ENCODE measurements at regions not wholly inside any gene's neighbourhood (a gene's known extent, or its start where the extent isn't known, plus 50 kb on each side); places are given as distances from the start of the nearest gene placed in this dataset.

GRCh38 chr5:167463939-167464338 lies 827.5 kb upstream of the WWC1 start:
- no peaks in the 10 kb centered on the region for H3K36me3 Mint-ChIP-seq
- no peaks in the 10 kb centered on the region for H3K27me3 Mint-ChIP-seq
- H3K4me1 Mint-ChIP-seq, result no peaks in the 10 kb centered on the region
- H3K27ac Mint-ChIP-seq, result no peak overlapping the region
- H3K9me3 Mint-ChIP-seq, result peaks cover 15% of the 10 kb centered on the region
- H3K4me3 Mint-ChIP-seq, result no peak overlapping the region

- no peak overlapping the region for H3K4me3 Mint-ChIP-seq
- H3K4me1 Mint-ChIP-seq, result no peaks in the 10 kb centered on the region
- no peaks in the 10 kb centered on the region for H3K27me3 Mint-ChIP-seq
- no peak overlapping the region for H3K27ac Mint-ChIP-seq
- H3K9me3 Mint-ChIP-seq, result peaks cover 11% of the 10 kb centered on the region
- H3K36me3 Mint-ChIP-seq, result no peaks in the 10 kb centered on the region
These were observed 824.5 kb upstream of the WWC1 start for GRCh38 chr5:167466992-167467391.

- Mint-ChIP-seq H3K4me1 (no peaks in the 10 kb centered on the region), H3K27ac (no peak overlapping the region), H3K4me3 (no peak overlapping the region), H3K9me3 (no peaks in the 10 kb centered on the region), H3K27me3 (no peaks in the 10 kb centered on the region), H3K36me3 (no peaks in the 10 kb centered on the region)
These were observed 818.8 kb upstream of the WWC1 start for GRCh38 chr5:167472566-167473108.

GRCh38 chr5:167478188-167478587 lies 813.3 kb upstream of the WWC1 start:
- Mint-ChIP-seq H3K27ac (no peak overlapping the region), H3K4me3 (no peak overlapping the region), H3K27me3 (no peaks in the 10 kb centered on the region), H3K36me3 (no peaks in the 10 kb centered on the region), H3K9me3 (no peaks in the 10 kb centered on the region), H3K4me1 (no peaks in the 10 kb centered on the region)

- Mint-ChIP-seq H3K27me3 (no peaks in the 10 kb centered on the region), H3K9me3 (no peaks in the 10 kb centered on the region), H3K4me3 (no peak overlapping the region), H3K36me3 (no peaks in the 10 kb centered on the region), H3K27ac (no peak overlapping the region), H3K4me1 (no peaks in the 10 kb centered on the region)
These were observed 811.7 kb upstream of the WWC1 start for GRCh38 chr5:167479779-167480178.

GRCh38 chr5:167481345-167481744 lies 810.1 kb upstream of the WWC1 start:
- no peaks in the 10 kb centered on the region for H3K4me1 Mint-ChIP-seq
- H3K27ac Mint-ChIP-seq, result no peak overlapping the region
- H3K9me3 Mint-ChIP-seq, result no peaks in the 10 kb centered on the region
- H3K27me3 Mint-ChIP-seq, result no peaks in the 10 kb centered on the region
- no peaks in the 10 kb centered on the region for H3K36me3 Mint-ChIP-seq
- no peak overlapping the region for H3K4me3 Mint-ChIP-seq

GRCh38 chr5:167482555-167482954 lies 808.9 kb upstream of the WWC1 start:
- Mint-ChIP-seq H3K4me3 (no peak overlapping the region), H3K4me1 (no peaks in the 10 kb centered on the region), H3K27ac (no peak overlapping the region), H3K27me3 (no peaks in the 10 kb centered on the region), H3K9me3 (no peaks in the 10 kb centered on the region), H3K36me3 (no peaks in the 10 kb centered on the region)

- Mint-ChIP-seq H3K4me3 (no peak overlapping the region), H3K4me1 (no peaks in the 10 kb centered on the region), H3K36me3 (no peaks in the 10 kb centered on the region), H3K9me3 (no peaks in the 10 kb centered on the region), H3K27me3 (no peaks in the 10 kb centered on the region), H3K27ac (no peak overlapping the region)
These were observed 806.2 kb upstream of the WWC1 start for GRCh38 chr5:167485061-167485774.

GRCh38 chr5:167488371-167488770 lies 803.1 kb upstream of the WWC1 start:
- Mint-ChIP-seq H3K9me3 (peaks cover 4% of the 10 kb centered on the region), H3K4me1 (no peaks in the 10 kb centered on the region), H3K36me3 (no peaks in the 10 kb centered on the region), H3K27ac (no peak overlapping the region), H3K4me3 (no peak overlapping the region), H3K27me3 (no peaks in the 10 kb centered on the region)

GRCh38 chr5:167489202-167489601 lies 802.2 kb upstream of the WWC1 start:
- Mint-ChIP-seq H3K9me3 (peaks cover 9% of the 10 kb centered on the region), H3K27me3 (no peaks in the 10 kb centered on the region), H3K4me3 (no peak overlapping the region), H3K4me1 (no peaks in the 10 kb centered on the region), H3K36me3 (no peaks in the 10 kb centered on the region), H3K27ac (no peak overlapping the region)

- H3K27ac Mint-ChIP-seq, result no peak overlapping the region
- H3K36me3 Mint-ChIP-seq, result no peaks in the 10 kb centered on the region
- H3K4me1 Mint-ChIP-seq, result no peaks in the 10 kb centered on the region
- H3K9me3 Mint-ChIP-seq, result no peaks in the 10 kb centered on the region
- H3K27me3 Mint-ChIP-seq, result no peaks in the 10 kb centered on the region
- H3K4me3 Mint-ChIP-seq, result no peak overlapping the region
These were observed 787.3 kb upstream of the WWC1 start for GRCh38 chr5:167503926-167504720.

GRCh38 chr5:167507463-167508233 lies 783.8 kb upstream of the WWC1 start:
- H3K9me3 Mint-ChIP-seq, result peaks cover 4% of the 10 kb centered on the region
- no peaks in the 10 kb centered on the region for H3K4me1 Mint-ChIP-seq
- H3K27me3 Mint-ChIP-seq, result no peaks in the 10 kb centered on the region
- peaks cover 2% of the 10 kb centered on the region for H3K36me3 Mint-ChIP-seq
- no peak overlapping the region for H3K4me3 Mint-ChIP-seq
- no peak overlapping the region for H3K27ac Mint-ChIP-seq

GRCh38 chr5:167509076-167509475 lies 782.4 kb upstream of the WWC1 start:
- peaks cover 4% of the 10 kb centered on the region for H3K9me3 Mint-ChIP-seq
- H3K4me1 Mint-ChIP-seq, result no peaks in the 10 kb centered on the region
- H3K27me3 Mint-ChIP-seq, result no peaks in the 10 kb centered on the region
- no peak overlapping the region for H3K27ac Mint-ChIP-seq
- peaks cover 2% of the 10 kb centered on the region for H3K36me3 Mint-ChIP-seq
- H3K4me3 Mint-ChIP-seq, result no peak overlapping the region

GRCh38 chr5:167511276-167511675 lies 780.2 kb upstream of the WWC1 start:
- peaks cover 4% of the 10 kb centered on the region for H3K9me3 Mint-ChIP-seq
- H3K36me3 Mint-ChIP-seq, result peaks cover 2% of the 10 kb centered on the region
- no peak overlapping the region for H3K4me3 Mint-ChIP-seq
- H3K4me1 Mint-ChIP-seq, result no peaks in the 10 kb centered on the region
- no peak overlapping the region for H3K27ac Mint-ChIP-seq
- H3K27me3 Mint-ChIP-seq, result no peaks in the 10 kb centered on the region

- no peak overlapping the region for H3K4me3 Mint-ChIP-seq
- H3K27ac Mint-ChIP-seq, result no peak overlapping the region
- H3K9me3 Mint-ChIP-seq, result peaks cover 4% of the 10 kb centered on the region
- H3K36me3 Mint-ChIP-seq, result peaks cover 2% of the 10 kb centered on the region
- H3K4me1 Mint-ChIP-seq, result no peaks in the 10 kb centered on the region
- H3K27me3 Mint-ChIP-seq, result no peaks in the 10 kb centered on the region
These were observed 779.3 kb upstream of the WWC1 start for GRCh38 chr5:167512111-167512510.

- Mint-ChIP-seq H3K36me3 (peaks cover 2% of the 10 kb centered on the region), H3K4me3 (no peak overlapping the region), H3K9me3 (peaks cover 6% of the 10 kb centered on the region), H3K4me1 (no peaks in the 10 kb centered on the region), H3K27me3 (no peaks in the 10 kb centered on the region), H3K27ac (no peak overlapping the region)
These were observed 778.1 kb upstream of the WWC1 start for GRCh38 chr5:167513381-167513780.
